ENCODE measurements at regions not wholly inside any gene's neighbourhood (a gene's known extent, or its start where the extent isn't known, plus 50 kb on each side); places are given as distances from the start of the nearest gene placed in this dataset.
"Not testable (repeated sequence)": the region's sequence is repeated elsewhere in the genome, so short reads cannot be mapped to it uniquely, and the experiment has no call there.

DNA sequence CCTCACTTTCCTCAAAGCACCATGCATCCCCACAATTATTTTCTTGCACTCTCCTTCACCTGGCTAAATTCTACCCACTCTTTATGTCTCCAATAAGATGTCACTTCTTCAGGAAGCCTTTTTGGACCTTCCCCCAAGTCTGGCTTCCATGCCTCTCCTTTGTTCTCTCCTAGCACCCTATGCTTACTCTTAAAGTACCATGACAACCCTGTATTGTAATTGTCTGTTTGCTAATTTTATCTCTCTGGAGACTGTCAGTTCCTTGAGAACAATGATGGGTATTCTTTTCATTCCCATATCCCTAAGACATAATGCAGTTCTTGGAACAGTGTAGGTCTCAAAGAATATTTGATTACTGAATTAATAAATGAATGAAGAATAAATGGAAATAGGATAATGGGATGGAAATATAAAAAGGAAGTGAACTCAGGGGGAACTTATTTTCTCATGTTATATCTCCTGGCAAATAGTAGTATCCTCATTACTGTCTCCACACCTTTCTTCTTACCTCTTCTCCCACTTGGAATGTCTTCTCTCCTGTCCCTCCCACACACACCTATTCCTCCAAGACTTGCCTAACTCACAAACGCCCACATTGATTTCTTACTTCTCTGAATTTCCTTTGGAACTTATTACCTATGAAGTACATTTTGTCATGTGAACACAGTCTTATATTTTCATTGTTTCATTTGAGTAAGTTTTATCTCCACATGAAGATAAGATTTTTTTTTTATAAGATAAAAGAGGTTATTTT is 499.1 kb downstream of the NFIB start:
- DNase-seq: no peak

DNA sequence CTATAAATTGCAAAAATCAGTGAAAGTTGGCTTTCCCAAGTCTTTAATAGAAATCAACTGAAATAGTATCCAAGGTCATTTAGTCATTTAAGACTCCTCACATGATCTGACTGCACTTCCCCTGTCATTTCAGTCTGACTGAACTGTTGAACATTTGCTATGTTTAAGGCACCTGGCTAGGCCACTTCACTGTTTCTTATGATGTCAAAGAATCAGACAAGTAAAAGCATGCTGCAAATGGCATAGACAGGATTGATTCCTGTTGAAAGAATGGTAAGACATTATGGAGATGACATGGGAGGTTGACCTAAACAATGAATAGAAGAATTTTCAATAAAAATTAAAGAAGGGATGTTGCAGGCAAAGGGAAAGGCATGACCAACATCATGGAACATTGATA is 502.1 kb downstream of the NFIB start:
- DNase-seq: no peak

DNA sequence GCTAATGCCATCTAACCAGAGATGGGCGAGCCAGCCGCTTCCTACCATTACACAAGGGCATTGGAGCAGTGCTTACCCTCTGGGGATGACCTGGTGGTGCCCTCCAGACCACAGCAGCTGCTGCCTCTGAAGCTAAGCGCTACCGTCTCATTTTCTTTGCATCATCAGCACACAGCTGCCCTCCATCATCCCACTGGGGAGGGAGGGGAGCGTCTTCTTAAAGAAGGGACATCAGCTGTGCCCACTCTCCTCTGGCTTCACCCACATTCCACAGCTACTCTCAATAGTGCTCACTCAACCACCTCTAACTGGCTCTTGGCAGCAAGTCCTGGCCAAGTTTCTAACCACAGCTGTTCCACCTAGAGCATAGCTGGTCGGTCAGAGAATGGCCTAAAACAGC is 503.4 kb downstream of the NFIB start:
- no peak for DNase-seq

DNA sequence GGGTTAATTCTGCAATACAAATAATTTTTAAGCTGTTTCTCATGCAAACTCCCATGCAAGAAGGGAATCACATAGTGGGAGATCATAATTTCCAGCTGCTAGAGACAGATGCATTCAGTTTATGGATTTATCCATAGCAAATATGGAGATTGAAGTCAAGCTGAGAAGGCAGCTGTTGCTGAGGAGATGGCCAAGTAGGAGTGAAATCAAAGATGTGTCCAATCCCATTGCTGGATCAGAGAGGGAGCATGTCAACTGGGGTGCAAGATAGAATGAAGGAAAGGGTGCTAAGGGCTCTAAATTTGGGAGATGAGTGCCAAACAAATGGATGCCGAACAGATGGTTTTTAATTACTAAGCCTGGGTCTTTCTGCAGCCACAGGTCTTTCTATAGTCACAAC is 504.5 kb downstream of the NFIB start:
- DNase-seq: no peak

DNA sequence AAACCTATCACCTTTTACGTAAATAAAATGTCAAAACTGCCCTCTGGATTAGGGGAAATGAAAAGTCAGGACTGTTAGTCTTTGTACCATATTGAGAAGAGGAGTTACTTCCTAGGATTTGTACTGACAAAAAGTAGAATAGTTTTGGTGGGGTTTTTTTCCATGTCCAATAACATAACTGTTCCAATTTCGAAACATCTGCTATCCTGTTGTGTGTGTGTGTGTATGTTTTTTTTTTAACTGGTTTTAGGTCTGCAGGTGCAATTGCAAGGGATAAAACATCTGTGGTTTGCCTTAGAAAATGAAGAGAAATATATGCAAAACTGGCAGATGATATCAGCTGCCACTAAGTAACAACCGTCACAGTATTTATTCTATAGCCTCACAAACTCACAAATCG is 506.8 kb downstream of the NFIB start:
- no peak for DNase-seq

DNA sequence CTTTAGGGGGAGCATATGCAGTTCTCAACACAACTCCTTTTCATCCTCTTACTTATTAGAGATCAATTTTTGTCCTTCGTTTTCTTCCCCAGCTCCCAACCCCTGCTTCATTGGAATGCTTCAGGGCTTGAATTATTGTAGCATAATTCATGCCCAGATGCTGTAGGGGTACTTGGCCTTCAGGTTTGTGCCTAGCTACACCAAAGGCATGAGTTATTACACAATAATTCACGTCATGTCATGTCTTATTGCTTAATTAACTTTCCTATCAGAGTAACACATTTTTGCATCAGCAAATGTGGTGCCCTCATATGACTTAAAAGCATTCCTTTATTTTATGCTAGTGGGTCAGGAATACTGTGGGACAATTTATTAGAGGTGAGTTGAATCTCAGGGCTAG is 507.2 kb downstream of the NFIB start:
- no peak for DNase-seq

DNA sequence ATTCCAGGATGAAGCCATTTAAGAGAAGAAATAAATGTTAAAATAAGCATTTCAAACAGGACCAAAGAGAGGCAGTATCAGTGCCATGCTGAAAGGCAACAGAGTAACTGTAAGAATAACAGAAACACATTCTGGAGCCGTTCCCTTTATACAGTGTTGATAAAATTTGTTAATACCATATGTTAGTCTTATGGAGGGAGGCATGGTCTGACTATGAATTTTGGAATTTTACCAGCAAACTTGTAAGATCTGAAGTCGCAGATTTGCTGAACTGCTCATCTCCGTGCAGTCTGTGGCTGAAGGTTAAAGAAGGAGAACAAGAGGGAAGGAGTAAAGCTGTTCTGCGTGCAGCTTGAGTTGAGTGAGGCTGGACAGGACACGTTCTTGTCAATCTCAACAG is 508.4 kb downstream of the NFIB start:
- no peak for DNase-seq

DNA sequence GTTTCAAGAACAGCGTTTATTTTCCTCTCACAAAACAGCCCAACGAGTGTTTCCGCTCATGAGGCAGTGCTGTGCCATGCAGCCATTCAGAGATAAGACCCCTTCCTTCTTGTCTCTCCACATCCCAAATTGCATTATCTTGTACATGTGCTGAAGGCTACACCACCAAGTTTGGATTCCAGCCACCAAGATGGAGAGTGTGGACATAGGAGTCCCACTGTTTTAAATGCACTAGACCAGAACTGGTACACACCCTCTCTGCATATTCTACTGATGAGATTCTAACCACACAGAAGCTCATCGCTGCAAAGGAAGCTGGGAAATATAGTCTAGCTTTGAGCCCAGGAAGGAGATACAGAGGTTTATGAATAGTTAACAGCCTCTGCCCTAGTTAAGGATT is 509.4 kb downstream of the NFIB start:
- no peak for DNase-seq

DNA sequence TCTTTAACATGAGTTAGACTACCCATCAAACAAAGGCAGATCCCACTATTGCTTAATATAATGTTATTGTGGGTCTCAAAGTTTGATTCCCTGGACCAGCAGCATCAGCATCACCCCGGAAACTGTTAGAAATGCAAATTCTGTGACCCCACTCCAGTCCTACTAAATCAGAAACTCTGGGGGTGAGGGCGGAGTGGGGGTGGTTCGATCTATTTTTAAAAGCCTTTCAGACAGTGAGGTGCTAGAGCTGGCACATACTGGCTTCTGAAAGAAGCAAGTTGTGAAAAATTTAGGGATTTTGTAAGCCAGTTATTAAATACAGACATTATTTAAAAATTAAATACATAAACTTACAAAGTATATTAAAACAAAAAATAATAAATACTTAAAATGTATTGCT is 513.2 kb downstream of the NFIB start:
- no peak for DNase-seq

DNA sequence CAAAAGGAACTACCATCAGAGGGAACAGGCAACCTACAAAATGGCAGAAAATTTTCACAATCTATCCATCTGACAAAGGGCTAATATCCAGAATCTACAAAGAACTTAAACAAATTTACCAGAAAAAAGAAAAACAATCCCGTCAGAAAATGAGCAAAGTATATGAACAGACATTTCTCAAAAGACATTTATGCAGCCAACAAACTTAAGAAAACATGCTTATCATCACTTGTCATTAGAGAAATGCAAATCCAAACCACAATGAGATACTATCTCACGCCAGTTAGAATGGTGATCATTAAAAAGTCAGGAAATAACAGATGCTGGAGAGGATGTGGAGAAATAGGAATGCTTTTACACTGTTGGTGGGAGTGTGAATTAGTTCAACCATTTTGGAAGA is 516.2 kb downstream of the NFIB start:
- not testable (repeated sequence) for DNase-seq

DNA sequence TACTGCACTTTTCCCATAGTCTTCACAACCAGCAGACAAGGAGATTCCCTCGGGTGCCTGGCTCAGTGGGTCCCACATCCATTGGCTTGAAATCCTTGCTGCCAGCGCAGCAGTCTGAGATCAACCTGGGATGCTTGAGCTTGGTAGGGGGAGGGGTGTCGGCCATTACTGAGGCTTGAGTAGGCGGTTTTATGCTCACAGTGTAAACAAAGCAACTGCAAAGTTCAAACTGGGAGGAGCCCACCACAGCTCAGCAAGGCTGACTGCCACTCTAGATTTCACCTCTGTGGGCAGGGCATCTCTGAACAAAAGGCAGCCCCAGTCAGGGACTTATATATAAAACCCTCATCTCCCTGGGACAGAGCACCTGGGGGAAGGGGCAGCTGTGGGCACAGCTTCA is 512.3 kb upstream of the MPDZ start:
- DNase-seq: no peak

DNA sequence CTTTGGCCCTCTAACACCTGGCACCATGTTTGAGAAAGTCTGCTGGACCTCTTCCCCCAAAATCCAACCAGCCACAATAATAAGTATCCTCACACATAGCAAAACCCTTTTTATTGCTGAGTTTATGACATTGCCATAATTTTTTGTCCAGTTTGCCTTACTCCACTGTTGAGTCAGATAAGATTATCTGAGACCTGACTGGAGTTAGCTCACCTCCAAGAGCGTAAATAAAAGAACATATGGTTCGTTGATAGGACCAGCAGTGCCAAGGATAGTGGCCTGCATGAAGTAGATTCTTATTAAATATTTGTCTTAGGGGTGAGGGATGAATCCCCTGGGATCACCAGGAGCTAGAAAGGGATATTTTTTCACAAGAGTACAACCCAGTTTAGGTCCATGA is 510.6 kb upstream of the MPDZ start:
- no peak for DNase-seq

DNA sequence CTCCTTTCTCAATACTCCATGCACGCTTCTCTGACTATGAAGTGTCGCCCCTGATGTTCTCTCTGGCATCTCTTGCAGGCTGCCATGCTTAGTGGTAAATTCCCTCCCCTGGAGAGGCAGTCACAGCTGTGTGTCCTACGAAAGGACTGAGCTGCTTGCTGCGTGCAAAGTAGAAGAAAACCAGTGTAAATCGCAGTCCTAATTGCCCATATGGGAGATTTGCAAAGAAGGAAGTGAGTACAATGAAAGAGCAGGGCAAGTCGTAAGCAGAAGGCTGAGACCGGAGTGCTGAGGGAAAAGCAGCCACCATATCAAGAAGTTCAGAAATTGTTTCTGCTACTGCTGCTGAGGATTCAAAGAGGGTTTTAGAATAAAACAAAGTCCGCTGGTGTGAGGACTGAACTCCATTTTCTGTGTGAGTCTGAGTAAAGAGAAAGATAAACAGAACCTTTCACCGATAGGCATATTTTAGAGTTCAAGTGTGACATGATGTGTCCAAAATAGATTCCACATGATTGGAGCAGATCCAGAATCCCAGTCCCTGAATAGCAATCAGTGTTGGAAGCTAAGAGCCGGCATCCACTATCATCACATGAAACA is 507.8 kb upstream of the MPDZ start:
- peak; percentile 27 for DNase-seq

DNA sequence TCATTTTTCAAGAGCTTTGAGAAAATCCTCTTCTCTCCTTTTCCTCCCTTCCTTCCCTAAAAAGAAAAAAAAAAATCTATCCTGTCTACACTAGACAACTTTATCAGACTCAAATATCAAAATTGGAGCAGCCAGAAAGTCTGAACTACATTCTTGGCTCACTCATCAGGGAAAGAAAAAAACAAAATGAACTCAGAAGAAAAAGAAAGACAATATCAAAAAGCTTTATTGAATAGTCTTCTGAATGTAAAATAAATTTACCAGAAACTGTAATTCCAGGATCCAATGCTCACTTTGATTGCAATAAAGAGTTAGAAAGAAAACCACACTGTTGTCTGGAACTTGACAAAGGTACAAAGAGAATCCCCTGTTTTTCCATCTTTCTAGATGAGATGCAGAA is 507.2 kb upstream of the MPDZ start:
- no peak for DNase-seq

DNA sequence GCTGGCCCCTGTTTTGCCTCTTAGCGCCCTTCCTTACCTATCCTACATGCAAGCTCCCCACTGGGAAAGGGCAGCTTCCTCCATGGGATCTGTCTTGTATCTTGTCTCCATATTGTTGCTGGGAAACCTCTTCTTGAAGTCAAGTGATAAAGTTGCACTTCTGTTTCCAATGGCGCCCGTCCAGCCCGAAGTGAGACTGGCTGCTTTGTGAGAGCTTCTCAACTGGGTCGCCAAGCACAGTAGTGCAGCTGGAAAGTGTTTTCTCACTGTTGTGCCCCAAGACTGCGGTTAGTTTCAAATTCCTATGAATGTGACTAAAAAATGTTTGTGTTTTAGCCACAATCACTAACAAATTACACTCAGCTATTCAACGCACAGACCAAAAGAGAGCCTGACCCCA is 506.6 kb upstream of the MPDZ start:
- DNase-seq: no peak

DNA sequence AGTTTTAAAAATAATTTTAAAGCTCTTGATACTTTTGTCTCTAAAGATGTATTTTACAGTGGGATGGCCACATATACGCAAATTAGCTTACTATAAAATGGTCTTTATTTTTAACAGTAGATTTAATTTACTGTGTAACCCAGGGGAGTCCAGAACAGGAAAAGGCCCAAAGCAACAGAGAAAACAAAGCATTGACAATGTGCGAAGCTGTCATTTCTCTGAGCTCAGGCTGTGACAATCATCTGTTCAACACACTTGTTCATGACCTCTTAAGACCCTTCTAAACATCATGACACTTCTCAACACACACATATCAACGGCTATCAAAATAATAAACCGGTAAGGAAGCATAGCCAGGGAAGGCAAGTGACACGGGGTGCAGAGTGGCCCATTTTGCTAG is 499.6 kb upstream of the MPDZ start:
- DNase-seq: no peak

DNA sequence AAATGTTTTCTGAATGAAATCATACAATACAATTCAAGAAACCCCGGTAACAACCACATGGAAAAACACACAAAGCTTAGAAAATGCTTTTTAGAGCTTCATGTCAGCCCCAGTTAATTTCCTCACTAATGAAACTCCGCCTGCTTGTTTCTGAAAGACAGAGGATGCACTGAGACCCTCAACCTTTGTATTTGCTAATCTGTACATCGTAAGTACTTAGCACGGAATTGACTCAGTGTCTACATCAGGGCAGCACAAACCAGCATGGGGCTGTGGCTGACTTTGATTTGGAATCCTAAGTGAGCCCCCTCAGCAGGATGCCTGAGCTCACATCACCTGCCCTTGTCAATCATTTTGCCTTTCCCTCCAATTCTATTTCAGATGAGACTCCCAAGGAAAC is 499.1 kb upstream of the MPDZ start:
- no peak for DNase-seq

DNA sequence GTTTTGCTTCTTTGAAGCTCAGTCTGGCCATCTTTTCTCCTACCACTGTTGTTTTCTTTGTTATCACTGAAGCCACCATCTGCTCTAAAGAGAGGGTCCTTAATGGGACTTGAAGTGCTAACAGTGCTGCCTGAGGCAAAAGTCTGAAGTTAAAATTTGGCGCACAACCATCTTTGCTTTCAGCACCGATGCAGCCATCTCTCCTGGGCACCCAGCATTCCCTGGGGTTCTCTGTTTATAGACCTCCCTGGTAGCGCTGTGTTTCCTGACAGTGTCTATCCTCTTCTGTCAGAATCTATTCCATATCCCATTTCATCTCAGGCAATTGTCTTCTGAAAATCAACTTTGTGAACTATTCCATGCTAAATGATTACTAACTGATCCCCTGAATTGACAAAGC is 491.5 kb upstream of the MPDZ start:
- DNase-seq: no peak

DNA sequence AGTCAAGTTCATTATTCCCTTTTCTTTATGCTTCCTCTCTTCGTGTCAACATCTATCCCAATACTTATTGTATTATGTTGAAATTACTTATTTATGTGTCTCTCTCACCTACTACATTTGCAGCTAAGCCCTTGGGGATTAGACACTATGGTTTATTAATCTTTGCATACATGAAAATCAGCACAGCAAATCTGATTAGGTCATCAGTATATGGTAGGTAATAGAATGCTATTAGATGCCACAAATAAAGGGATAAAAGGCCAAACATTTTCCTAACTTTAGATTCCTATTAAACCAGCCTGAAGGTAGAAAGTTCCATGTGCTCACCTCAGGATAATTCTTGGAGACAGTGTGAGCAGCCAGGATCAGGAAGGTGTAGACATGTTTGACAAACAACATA is 490.1 kb upstream of the MPDZ start:
- no peak for DNase-seq

DNA sequence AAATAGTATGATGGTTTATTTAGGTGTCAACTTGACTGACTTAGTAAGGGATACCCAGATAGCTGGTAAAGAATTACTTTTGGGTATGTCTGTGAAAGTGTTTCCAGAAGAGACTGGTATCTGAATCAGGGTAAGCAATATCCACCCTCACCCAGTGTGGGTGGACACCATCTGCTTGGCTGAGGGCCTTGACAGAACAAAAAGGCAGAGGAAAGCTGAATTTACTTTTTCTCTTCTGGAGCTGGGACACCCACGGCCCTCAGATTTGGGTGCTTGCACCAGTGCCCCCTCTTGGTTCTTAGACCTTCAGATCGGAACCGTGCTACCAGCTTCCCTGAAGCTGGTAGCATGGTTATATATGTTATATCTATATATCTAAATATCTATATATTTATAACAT is 489.5 kb upstream of the MPDZ start:
- DNase-seq: no peak

DNA sequence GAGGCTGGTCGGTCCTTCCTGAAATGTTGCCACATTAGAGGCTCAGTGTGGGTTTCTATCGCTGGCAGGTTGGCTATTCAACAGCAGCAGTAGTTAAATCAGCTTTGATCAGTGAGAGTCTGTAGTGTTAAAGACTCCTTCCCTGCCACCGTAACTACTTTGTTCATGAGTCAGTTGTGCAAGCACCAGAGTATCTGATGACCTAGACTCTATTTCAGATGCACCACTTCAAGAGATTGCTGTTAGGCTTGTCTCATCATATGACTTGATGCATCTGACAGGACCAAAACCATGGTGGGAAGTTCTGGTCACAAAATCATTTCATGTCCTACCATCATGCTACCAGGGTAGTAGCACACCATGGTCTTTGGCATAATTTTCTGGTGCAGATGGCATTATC is 482.7 kb upstream of the MPDZ start:
- no peak for DNase-seq

DNA sequence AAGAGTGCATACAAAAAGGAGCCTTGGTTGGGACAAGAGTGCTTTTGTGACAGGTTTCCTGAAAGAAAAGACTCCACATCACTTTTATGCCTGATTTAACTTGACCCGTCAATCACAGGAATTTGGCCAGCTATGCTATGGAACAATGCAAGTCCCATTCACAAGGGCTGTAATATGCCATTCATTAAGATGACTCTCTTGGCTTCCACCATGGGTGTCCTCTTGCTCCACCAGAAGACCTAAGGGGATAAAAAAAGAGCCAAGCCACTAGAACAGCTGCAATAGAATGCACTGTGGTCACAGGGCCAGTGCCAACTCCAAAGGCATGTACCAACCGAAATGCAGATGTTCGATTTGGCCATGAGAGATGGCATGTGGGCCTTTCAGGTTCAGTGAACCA is 480.1 kb upstream of the MPDZ start:
- DNase-seq: no peak

DNA sequence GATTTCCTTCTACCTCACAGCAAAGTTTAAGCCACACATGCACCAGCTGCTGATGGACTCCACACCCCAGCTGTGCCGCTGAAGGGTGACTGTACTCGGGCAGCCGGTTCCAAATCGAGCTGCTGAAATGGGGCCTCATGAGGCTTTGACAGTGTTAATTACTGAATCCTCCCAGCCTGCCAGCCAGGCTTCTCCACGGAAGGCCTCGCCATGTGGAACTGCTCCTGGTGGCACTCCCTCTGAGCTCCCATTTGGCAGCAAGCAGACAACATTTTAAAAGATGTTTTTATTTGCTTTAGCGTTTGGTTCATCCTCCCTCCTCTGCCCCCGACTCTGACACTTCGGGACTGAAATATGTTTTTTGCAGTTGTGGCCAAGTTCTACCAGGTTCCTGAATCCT is 479.4 kb upstream of the MPDZ start:
- peak; percentile 46 for DNase-seq

DNA sequence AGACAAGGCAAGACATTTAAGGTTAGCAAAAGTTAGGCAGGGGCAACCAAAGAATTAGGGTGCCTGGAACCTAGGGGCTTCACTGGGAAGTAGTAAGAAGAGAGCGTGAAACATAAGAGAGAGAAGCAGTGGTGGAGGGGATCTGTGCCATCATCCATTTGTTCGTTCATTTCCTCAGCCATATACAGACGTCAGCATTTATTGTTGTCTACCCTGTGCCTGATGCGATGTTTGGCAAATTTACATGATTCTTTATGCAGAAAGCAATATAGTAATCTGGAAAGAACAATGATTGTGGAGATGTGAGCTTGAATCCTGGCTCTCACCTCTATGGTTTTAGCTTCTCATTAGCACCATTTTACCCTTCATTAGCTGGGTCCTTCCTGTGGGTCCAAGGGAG is 477.5 kb upstream of the MPDZ start:
- DNase-seq: no peak

All from renal pelvis (tissue), 1 donor.